H9 (cell line): ENCODE measurements at regions not wholly inside any gene's neighbourhood (a gene's known extent, or its start where the extent isn't known, plus 50 kb on each side); places are given as distances from the start of the nearest gene placed in this dataset.

Source experiments
- DNase-seq: peaks from one replicate; pipeline ENCODE4 v3.0.0-alpha.2; 2017
- H2AFZ ChIP-seq: one replicate; pipeline ENCODE4 v1.6.1; 2013; ENCODE audit warnings: mild to moderate bottlenecking, low read length, control low read depth, moderate library complexity
- H2AK5ac ChIP-seq: 2 replicates; pipeline ENCODE4 v1.6.1; 2013; ENCODE audit warnings: low read length, control low read depth, mixed read lengths; ENCODE audit not compliant: insufficient read length
- H2BK120ac ChIP-seq: one replicate; pipeline ENCODE4 v1.6.1; 2013; ENCODE audit warnings: low read depth, mild to moderate bottlenecking, low read length, control low read depth, inconsistent platforms; ENCODE audit not compliant: poor library complexity, severe bottlenecking
- H2BK12ac ChIP-seq: 2 replicates; pipeline ENCODE4 v1.6.1; 2013; ENCODE audit warnings: low read length, control low read depth, mixed read lengths, low read depth; ENCODE audit not compliant: insufficient read length
- H2BK15ac ChIP-seq: 2 replicates; pipeline ENCODE4 v1.6.1; 2013; ENCODE audit warnings: low read depth, low read length, control low read depth
- H2BK20ac ChIP-seq: one replicate; pipeline ENCODE4 v1.6.1; 2013; ENCODE audit warnings: low read depth, mild to moderate bottlenecking, low read length, control low read depth, inconsistent platforms; ENCODE audit not compliant: poor library complexity, severe bottlenecking
- H2BK5ac ChIP-seq: 2 replicates; pipeline ENCODE4 v1.6.1; 2013; ENCODE audit warnings: low read length, control low read depth, mixed read lengths; ENCODE audit not compliant: insufficient read length
- H3K14ac ChIP-seq: 2 replicates; pipeline ENCODE4 v1.6.1; 2013; ENCODE audit warnings: low read length, control low read depth; ENCODE audit not compliant: insufficient read depth
- H3K18ac ChIP-seq: 2 replicates; pipeline ENCODE4 v1.6.1; 2013; ENCODE audit warnings: low read depth, mild to moderate bottlenecking, mixed read lengths, low read length, control low read depth; ENCODE audit not compliant: insufficient read length
- H3K23ac ChIP-seq: 2 replicates; pipeline ENCODE4 v1.6.1; 2013; ENCODE audit warnings: low read length, control low read depth, mixed read lengths, low read depth; ENCODE audit not compliant: insufficient read length
- H3K23me2 ChIP-seq: 2 replicates; pipeline ENCODE4 v1.6.1; 2013; ENCODE audit warnings: low read depth, mild to moderate bottlenecking, mixed read lengths, low read length, control low read depth; ENCODE audit not compliant: insufficient read length, poor library complexity, severe bottlenecking
- H3K27ac ChIP-seq: 2 replicates; pipeline ENCODE4 v1.5.1; 2013; ENCODE audit warnings: low read length, control low read depth, mixed read lengths, low read depth; ENCODE audit not compliant: insufficient read length
- H3K27me3 ChIP-seq: 2 replicates; pipeline ENCODE4 v1.6.1; 2013; ENCODE audit warnings: low read length, control low read depth, inconsistent platforms; ENCODE audit not compliant: insufficient read depth
- H3K4ac ChIP-seq: 2 replicates; pipeline ENCODE4 v1.6.1; 2013; ENCODE audit warnings: low read depth, mild to moderate bottlenecking, control low read depth, inconsistent platforms, low read length, moderate library complexity
- H3K4me1 ChIP-seq: 2 replicates; pipeline ENCODE4 v1.6.1; 2013; ENCODE audit warnings: low read length, control low read depth, inconsistent platforms; ENCODE audit not compliant: insufficient read depth
- H3K4me2 ChIP-seq: 2 replicates; pipeline ENCODE4 v1.6.1; 2013; ENCODE audit warnings: low read length, control low read depth, mixed read lengths; ENCODE audit not compliant: insufficient read length, insufficient read depth
- H3K56ac ChIP-seq: 2 replicates; pipeline ENCODE4 v1.6.1; 2013; ENCODE audit warnings: low read depth, mild to moderate bottlenecking, mixed read lengths, low read length, control low read depth; ENCODE audit not compliant: insufficient read length
- H3K79me1 ChIP-seq: 2 replicates; pipeline ENCODE4 v1.6.1; 2013; ENCODE audit warnings: low read depth, mild to moderate bottlenecking, moderate library complexity, low read length, control low read depth, inconsistent platforms; ENCODE audit not compliant: insufficient read depth, poor library complexity, severe bottlenecking
- H3K79me2 ChIP-seq: 2 replicates; pipeline ENCODE4 v1.6.1; 2013; ENCODE audit warnings: low read length, control low read depth, inconsistent platforms; ENCODE audit not compliant: insufficient read depth
- H3K9ac ChIP-seq: 2 replicates; pipeline ENCODE4 v1.6.1; 2013; ENCODE audit warnings: low read length, control low read depth, mixed read lengths; ENCODE audit not compliant: insufficient read length; ENCODE audit errors: extremely low read depth
- H3K9me3 ChIP-seq: one replicate; pipeline ENCODE4 v1.6.1; 2013; ENCODE audit warnings: low read depth, low read length, inconsistent platforms; ENCODE audit not compliant: control insufficient read depth
- H3T11ph ChIP-seq: one replicate; pipeline ENCODE4 v1.6.1; 2013; ENCODE audit warnings: mild to moderate bottlenecking, low read length, control low read depth, inconsistent platforms
- H4K20me1 ChIP-seq: one replicate; pipeline ENCODE4 v1.6.1; 2013; ENCODE audit not compliant: control insufficient read depth, insufficient read length, insufficient read depth
- H4K5ac ChIP-seq: 2 replicates; pipeline ENCODE4 v1.6.1; 2013; ENCODE audit warnings: low read depth, mild to moderate bottlenecking, mixed read lengths, low read length, control low read depth; ENCODE audit not compliant: insufficient read length
- H4K8ac ChIP-seq: replicated peaks from 2 replicates; pipeline ENCODE4 v1.6.1; 2013; ENCODE audit warnings: low read length, control low read depth, mixed read lengths, low read depth; ENCODE audit not compliant: insufficient read length
- H4K91ac ChIP-seq: 2 replicates; pipeline ENCODE4 v1.6.1; 2013; ENCODE audit warnings: low read depth, mild to moderate bottlenecking, moderate library complexity, mixed read lengths, low read length, control low read depth; ENCODE audit not compliant: insufficient read length
- H3K27ac Mint-ChIP-seq, 3 experiments: 2 replicates in 2 of 3; 3 replicates in 1 of 3; pipeline ENCODE4 v1.8.0; 2020 to 2021; ENCODE audit warnings: mixed read lengths in 3 of 3, mild to moderate bottlenecking in 1 of 3, moderate library complexity in 1 of 3
- H3K27me3 Mint-ChIP-seq: 2 replicates; pipeline ENCODE4 v1.8.0; 2021; ENCODE audit warnings: low read depth, mild to moderate bottlenecking, moderate library complexity, mixed read lengths
- H3K36me3 Mint-ChIP-seq, 3 experiments: 2 replicates in 2 of 3; 3 replicates in 1 of 3; pipeline ENCODE4 v1.8.0; 2020 to 2021; ENCODE audit warnings: low read depth in 3 of 3, mixed read lengths in 3 of 3; ENCODE audit not compliant: insufficient read depth in 1 of 3
- H3K4me1 Mint-ChIP-seq, 2 experiments: 2 replicates each; pipeline ENCODE4 v1.8.0; 2020; ENCODE audit warnings: mixed read lengths in 2 of 2
- H3K4me3 Mint-ChIP-seq, 2 experiments: 2 replicates in 1 of 2; 3 replicates in 1 of 2; pipeline ENCODE4 v1.8.0; 2020 to 2021; ENCODE audit warnings: mild to moderate bottlenecking in 2 of 2, mixed read lengths in 2 of 2, moderate library complexity in 1 of 2
- H3K9me3 Mint-ChIP-seq, 2 experiments: 2 replicates in 1 of 2; 3 replicates in 1 of 2; pipeline ENCODE4 v1.8.0; 2020; ENCODE audit warnings: mild to moderate bottlenecking in 2 of 2, mixed read lengths in 2 of 2, moderate library complexity in 1 of 2
- CTCF ChIP-seq: fragments of 200-600 bp; sonication (generic); conservative IDR thresholded peaks from 3 replicates; pipeline ENCODE4 v1.8.0; 2021; ENCODE audit warnings: antibody characterized with exemption, mild to moderate bottlenecking
- WGBS: extraction: QIAGEN DNeasy Blood & Tissue Kit; methylation state at CpG from one replicate; pipeline ENCODE4 v1.1.7; 2013; ENCODE audit warnings: missing lambda C conversion rate, low lambda C conversion rate, mixed read lengths; ENCODE audit not compliant: insufficient read length; ENCODE audit errors: extremely low coverage; 5-methylcytosine and 5-hydroxymethylcytosine counted together

- Histone ChIP-seq H2BK5ac (no peak overlapping the region), H3K14ac (no peak overlapping the region), H3K23ac (no peak overlapping the region), H3K9me3 (no peaks in the 10 kb centered on the region), H3K79me1 (no peaks in the 10 kb centered on the region), H3K23me2 (no peaks in the 10 kb centered on the region), H2BK20ac (no peak overlapping the region), H3K27me3 (no peaks in the 10 kb centered on the region), H3K9ac (no peak overlapping the region), H2AFZ (no peak overlapping the region), H3K79me2 (no peaks in the 10 kb centered on the region), H3K4ac (no peak overlapping the region), H4K91ac (no peak overlapping the region), H2BK15ac (no peak overlapping the region), H3K56ac (no peak overlapping the region), H3K18ac (no peak overlapping the region), H3K4me2 (no peak overlapping the region), H2BK120ac (no peak overlapping the region), H3K4me1 (no peaks in the 10 kb centered on the region), H4K20me1 (no peaks in the 10 kb centered on the region), H2BK12ac (no peak overlapping the region), H3K27ac (no peak overlapping the region), H4K5ac (no peak overlapping the region), H3T11ph (no peak overlapping the region), H4K8ac (no peak overlapping the region), H2AK5ac (no peak overlapping the region)
- Mint-ChIP-seq H3K36me3 (peaks cover 0 to 10% (median 4%) of the 10 kb centered on the region in 3 experiments; a peak in 4 of 7 replicates), H3K27ac (peak overlapping the region in 1 of 3 experiments; percentile 36; a peak in 1 of 7 replicates), H3K4me1 (no peaks in the 10 kb centered on the region), H3K27me3 (no peaks in the 10 kb centered on the region; the same call in 1 of the 2 replicates), H3K9me3 (peaks cover 0 to 8% of the 10 kb centered on the region in 2 experiments; a peak in 3 of 5 replicates), H3K4me3 (no peak overlapping the region)
- no peak for TF ChIP-seq CTCF
- DNase-seq, result no peak
- WGBS, result no CpG with 5 or more reads among the region's 8 CpGs
Observed at GRCh38 chr21:34261841-34262468, 101.9 kb upstream of the KCNE2 start.
